ENCODE measurements at regions not wholly inside any gene's neighbourhood (a gene's known extent, or its start where the extent isn't known, plus 50 kb on each side); places are given as distances from the start of the nearest gene placed in this dataset.

DNA sequence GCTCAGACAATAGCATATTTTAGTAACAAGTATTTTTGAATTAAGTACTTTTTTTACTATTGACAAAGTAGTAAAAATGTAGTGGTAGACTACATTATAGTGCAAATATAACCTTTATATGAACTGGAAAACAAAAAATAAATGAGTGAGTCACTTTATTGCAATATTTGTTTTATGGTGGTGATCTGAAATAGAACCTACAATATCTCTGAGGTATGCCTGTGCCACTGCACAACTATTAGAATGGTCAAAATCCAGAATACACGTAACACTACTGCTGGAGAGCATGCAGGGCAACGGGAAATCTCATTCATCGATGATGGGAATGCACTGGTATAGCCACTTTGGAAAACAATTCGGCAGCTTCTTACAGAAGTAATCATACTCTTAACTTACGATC, 349.0 kb upstream of the NCAM2 start:
- no peak for DNase-seq (ENCODE audit: low read depth)

DNA sequence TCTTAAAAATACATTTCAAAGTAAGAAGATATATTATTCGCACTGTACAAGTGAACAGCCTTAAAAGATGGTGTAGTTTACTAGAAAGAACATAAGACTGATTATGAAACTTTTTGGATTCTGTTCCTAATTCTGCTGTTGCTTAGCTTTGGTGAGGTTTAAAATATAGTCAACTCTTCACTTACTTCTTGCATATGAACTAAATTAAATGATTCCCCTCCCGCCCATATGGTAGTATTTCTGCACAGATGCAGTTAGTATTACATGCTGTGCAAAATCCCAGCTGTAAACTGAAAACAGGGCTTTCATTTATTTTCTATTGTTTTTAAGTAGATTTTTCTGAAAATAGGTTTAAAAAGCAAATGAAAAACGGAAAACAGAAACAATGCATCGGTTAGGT, 345.4 kb upstream of the NCAM2 start:
- no peak for DNase-seq (ENCODE audit: low read depth)

DNA sequence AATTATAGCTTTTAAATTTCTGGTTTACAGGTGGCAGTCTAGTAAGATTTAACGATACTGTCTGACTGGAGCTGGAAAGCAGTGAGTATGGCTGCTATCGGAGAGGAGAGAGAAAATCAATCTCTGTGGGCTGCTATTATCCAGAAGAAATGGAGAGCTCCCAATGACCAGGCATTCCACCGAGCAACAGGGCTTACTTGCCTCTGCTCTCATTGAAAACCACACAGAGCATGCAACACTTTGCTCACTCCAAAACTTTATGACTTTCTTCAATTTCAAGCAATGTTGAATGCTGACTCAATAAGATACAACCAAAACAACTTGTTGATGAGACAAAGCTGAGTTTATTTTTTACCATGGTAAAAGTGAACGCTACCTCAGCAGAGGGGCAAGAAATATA, 337.0 kb upstream of the NCAM2 start:
- no peak for DNase-seq (ENCODE audit: low read depth)

DNA sequence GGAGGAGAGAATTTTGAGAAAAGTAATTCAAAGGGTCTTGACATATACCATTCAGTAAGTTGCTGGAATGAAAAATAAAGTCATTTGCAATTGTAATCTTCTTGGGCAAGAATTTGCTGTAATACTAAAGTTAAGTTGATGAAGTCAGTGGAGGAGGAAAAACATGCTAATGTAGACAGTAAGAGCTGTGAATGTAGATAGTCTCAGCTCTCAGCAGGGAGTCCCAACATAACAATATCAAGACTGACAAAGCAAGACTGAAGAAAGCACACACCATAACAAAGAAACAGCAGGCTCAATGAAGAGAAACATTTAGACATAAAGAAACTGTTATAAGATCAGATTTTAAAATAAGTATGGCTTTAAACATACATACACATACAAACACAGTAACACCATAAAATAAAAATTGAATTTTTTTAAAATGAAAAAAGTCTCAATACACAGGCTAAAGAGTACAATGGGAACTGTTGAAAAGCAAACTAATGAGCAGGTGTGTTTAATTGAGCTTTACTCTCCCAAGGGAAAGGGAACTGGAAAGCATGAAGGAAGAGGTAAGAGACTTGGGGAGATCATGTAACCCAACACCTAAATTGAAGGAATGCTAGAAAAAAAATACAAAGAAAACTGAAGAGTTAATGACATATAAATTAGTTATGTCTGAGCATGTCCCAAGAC, 336.3 kb upstream of the NCAM2 start:
- no peak for DNase-seq (ENCODE audit: low read depth)

DNA sequence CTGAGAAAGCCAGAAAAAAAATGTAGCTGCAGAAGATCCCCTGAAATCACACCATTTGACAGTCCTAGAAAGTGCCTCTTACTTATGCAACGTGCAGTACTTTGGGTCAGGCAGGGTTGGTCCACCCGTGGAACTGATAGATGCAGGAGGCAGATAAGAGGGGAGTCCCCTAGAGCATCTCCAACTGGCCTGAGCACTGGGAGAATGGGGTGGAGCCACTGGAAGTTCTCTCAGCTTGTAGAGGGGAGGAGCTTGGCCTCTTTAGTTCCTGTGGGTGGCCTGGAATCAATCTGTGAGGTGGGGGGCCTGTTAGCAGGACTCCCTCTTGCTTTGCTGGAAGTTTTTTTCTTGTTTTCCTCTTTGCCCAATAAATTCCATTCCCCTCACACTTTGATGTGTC, 335.7 kb upstream of the NCAM2 start:
- DNase-seq (ENCODE audit: low read depth): no peak

DNA sequence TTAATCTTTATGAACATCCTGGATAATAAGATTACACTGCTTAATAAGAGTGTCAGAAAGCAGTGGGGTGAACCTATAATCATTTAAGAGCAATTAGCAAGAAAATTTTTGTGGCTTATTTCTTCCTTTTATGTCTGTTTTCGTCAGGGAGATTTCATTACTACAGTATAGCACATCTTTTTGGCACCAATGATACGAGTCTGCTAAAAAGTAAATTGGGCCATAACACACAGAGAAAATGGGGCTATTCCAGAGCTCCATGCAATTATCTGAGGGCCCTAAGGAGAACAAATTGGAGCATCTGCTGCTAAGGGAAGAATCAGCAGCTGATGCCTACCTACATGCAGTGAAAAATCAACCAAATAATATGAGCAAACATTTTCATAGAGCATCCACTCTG, 330.3 kb upstream of the NCAM2 start:
- DNase-seq (ENCODE audit: low read depth): no peak

DNA sequence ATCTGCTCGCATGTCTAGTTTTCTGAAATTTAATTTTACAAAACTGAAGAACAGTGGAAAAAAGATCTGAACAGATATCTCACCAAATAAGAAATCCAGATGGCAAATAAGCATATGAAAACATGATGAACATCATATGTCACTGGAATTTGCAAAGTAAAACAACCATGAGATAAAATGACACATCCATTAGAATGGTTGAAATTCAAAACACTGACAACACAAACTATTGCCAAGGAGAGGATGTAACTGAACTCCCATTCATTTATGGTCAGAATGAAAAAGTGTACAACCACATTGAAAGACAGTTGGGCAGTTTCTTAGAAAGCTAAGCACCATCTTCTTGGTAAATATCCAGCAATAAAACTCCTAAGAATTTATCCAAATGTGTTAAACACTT, 312.7 kb upstream of the NCAM2 start:
- no peak for DNase-seq (ENCODE audit: low read depth)

DNA sequence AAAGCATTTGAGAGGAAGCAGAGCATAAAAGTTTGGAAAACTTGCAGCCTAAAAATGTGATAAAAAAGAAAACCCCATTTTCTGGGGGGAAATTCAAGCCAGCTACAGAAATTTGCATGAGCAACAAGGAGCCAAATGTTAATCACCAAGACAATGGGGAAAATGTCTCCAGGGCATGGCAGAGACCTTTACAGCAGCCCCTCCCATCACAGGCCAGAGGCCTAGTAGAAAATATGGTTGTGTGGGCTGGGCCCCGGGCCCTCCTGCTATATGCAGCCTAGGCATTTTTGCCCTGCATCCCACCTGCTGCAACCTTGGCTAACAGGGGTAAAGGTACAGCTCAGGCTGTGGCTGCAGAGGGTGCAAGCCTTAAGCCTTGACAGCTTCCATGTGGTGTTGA, 299.6 kb upstream of the NCAM2 start:
- no peak for DNase-seq (ENCODE audit: low read depth)

DNA sequence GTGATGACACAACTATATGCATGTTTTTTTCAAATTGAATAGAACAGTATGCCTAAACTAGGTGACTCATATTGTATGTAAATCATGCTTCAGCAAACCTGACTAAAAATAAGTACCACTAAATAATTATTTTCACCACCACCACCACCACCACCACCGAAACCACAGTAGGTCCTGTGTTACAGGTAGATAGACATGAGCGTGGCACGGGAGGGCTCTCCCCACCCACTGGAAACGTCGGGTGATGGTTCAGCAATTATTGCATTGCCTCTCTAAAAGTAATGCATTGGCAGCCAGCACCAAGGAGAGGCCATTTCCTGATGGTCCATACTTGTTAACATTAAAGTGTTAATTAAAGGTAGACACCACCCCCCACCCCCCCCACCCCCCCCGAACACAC, 297.0 kb upstream of the NCAM2 start:
- DNase-seq (ENCODE audit: low read depth): no peak

DNA sequence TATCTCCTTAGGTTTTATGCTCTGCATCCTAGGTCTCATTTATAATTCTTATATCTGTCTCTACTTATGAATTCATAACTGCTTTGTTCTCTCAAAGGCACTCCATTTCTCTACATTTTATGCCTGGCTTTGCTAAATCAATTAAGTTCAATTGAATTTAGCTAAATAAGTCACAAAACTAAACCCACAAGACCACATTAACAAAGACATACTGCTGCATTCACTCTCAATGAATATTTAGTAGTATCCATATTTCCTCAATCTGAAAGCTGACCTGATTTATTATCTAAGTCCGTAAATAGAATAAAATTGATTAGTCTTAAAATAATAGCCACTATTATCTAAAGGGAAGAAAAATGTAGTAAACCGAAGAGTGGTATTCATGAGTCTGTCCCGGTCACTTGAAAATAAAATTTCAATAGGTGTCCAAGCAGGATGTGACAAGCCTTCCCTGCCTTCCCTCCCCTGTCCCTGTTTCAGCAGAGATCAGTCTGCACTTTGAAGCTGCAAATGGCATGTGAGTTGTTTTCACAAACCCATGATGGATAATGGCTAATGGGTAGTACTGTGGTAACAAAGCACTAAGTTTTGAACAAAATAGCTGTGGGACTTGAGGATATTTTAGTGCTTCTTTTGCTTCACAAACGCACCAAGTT, 295.0 kb upstream of the NCAM2 start:
- no peak for DNase-seq (ENCODE audit: low read depth)

DNA sequence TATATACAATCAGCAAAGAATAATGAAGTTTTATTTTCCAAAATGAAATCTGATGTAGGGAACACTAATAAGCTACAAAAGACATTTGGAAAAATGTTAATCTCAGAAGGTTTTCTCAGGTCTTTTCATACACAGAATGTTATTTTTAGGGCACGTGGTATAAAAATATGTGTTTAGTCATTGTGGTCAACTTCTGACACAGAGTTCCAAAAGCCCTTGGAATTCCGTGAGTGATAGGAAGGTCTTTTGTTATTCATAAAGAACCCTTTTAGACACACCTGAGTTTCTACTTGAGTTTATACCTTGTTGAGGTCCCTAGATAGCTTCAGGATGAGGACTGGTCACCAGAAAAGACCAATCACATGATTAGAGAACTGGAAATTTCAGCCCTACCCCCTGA, 277.6 kb upstream of the NCAM2 start:
- no peak for DNase-seq (ENCODE audit: low read depth)

DNA sequence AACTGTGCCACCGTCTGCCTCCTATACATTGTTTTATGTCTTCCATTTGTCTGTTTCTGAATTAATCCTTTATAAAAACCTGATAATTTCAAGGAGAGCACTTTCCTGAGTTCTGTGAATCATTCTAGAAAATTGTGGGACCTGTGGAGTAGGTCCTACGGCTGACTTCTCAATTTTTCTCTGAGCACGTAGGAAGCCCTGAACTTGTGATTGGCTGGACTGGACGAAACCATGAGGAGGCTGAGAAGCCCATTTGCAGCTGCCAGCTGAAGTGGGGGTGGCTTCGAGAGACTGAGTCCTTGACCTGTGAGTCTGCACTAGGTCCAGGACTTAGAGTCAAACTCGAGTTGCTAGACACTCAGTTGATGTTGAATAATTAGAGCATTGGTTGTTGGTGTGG, 277.1 kb upstream of the NCAM2 start:
- no peak for DNase-seq (ENCODE audit: low read depth)

DNA sequence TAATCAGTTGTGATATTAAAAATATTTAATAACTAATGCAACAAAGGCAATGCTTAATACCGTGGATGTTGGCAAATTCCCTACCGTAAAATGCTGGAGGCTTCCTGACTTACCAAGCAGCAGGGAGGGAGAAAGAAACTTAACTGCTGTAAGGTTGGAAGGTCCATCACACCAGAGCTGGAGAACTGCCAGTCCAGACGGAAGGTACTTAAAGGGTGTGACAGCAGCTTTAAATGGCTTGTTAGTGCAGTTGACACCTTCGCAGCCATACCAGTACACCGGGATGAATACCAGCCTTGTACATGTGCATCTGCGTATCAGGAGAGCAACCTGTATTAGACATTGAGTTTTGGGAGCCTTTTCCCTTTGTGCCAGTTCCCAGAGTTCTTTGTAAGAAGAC, 269.5 kb upstream of the NCAM2 start:
- DNase-seq (ENCODE audit: low read depth): no peak

DNA sequence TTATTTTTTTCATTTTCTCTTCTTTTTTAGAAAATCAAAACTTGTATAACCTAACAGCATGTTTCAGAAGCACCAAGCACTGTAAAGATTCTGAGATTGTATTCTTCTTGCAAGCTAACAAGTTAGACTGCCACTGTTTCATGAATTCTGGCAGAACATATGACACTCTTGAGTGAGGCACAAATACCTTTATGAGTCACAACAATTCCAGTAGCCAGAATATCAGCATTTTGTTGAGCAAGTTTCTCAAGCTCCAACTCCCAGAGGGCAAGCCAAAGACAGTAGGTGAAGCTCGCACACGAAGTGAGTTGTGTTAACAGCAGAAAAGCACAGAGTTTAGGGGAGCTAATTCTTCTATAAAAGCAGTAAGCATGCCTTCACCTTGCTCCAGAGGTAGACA, 268.8 kb upstream of the NCAM2 start:
- DNase-seq (ENCODE audit: low read depth): no peak

DNA sequence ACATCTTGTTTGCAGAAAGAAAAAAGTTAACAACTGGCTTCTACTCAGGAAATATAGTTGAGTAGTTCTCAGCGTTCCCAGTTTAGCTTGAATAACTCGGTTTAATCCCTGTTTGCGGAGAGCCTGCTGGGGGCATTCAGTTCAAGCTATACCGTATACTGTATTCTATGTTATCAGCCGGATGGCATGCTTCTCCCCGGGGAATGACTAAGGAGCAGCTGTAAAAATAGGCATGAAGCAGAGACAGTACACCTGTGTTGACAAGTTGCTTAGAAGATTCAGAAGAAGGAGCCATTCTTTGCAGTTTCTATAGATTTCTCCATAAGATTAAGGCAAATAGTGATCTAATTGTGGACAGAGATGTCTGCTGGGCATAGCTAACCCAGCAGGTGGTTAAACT, 267.8 kb upstream of the NCAM2 start:
- DNase-seq (ENCODE audit: low read depth): no peak

DNA sequence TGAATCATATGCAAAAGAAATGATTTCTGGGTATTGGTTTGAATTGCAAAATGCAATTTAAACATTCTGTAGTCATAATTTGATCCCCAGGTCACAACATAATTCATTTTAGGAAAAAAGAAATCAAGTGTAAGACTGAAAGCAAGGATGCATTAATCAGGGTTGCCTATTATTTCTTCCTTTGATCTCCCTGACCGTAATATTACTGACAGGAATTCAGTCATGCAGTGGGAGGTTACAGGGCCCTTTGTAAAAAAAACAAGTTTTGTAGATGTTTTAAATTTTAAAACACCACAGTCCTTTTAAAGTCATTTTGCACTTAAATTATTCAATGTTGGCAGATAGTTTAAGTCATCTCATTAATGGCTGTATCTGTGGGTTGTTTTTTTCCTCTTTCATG, 263.0 kb upstream of the NCAM2 start:
- DNase-seq (ENCODE audit: low read depth): no peak

DNA sequence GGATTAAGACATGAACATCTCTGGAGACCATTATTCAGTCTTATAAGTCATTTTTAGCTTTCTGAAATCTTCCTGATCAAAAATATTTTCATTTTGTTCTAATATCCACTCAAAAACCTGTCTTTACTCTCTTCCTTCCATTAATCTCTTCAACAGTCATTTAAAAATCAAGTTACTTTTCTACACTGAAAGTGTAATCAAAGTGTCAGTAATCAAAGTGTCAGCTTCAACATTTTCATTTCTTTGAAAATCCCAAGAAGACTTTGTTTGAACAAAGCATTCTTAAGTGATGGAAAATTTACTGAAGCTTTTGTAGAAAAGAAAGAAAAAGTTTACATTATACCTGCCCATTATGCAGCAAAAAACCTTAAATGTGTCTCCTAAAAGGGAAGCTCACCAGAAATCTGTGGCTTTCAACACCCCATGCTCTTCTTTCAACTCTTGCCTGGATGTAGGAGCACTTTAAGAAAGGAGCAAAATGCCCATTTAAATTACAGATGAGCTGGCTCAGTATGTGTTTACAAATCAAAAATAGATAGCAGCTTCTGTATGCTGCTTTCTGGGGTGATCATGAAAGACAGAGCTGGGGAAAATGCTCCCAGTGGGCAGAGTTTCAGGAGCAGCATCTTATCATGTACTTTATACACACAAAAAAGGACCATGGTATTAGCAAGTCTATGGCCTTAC, 260.8 kb upstream of the NCAM2 start:
- DNase-seq (ENCODE audit: low read depth): no peak

DNA sequence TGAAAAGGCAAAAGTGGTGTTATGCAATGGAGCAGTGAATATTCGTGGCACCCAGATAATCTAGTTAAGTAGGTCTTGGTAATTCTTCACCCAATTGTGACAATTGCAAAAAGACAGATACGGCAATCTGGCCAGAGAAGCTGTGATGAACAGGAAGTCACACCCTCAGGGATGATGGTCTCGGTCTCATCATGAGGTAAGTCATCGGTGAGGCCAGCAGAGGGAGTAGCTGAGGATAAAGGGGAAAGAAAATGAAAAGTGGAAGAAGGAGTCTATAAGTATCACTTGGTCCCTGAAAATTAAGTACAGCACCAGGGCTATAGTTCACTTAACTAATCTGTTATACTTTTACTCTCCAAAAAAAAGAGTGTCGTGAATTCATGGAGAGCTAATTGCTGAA, 258.8 kb upstream of the NCAM2 start:
- DNase-seq (ENCODE audit: low read depth): no peak

DNA sequence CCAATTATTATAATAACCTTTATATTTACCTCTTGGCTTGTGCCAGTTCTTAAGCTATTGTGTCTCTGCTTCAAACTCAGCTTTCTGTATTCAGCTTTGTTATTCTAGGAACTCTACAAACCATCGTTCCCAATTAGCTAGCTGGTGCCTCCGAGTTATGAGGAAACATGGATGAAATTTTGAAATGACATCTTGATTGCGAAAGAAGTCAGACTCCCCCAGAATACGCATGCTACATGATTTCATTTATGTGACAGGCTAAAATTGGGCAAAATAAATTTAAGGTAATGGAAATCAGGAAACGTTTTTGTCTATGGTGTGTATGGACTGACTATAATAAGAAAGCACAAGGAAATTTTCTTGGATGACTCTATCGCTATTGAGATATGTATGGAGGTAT, 256.8 kb upstream of the NCAM2 start:
- no peak for DNase-seq (ENCODE audit: low read depth)

DNA sequence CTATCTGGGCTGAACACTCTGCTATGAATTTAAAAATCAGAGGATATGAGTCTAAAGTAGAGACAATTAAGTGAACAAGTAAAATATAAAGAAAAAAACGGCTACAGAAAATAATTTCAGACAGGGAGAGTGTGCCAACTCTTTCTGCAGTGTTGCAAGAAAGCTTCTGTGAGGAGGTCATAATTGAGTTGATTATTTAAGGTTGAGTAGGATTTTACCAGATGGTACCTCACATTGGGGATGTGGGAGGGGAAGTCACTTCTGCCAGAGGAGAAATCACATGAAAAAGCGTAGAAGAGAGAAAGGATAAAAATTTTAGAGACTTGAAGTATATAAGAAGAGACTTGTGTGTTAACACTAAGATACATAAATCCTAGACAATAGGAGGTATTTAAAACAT, 238.0 kb upstream of the NCAM2 start:
- no peak for DNase-seq (ENCODE audit: low read depth)

DNA sequence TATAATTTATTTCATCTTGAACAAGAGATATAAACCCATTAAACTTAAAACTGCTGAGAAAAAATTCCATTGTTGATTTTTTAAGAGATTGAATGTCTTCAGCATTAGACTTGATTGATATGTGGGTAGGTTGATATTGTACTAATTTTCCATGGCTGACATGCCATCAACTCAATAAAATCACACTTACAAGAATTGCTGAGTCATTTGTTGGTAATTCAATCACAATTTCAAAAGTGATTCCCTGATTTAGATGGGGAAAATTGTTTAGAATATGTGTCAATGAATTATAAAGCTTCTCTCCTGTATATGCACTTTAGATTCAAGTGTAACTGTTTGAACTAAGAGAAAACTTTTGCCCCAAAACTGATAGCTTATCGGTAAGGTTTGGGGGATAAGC, 223.5 kb upstream of the NCAM2 start:
- no peak for DNase-seq (ENCODE audit: low read depth)

DNA sequence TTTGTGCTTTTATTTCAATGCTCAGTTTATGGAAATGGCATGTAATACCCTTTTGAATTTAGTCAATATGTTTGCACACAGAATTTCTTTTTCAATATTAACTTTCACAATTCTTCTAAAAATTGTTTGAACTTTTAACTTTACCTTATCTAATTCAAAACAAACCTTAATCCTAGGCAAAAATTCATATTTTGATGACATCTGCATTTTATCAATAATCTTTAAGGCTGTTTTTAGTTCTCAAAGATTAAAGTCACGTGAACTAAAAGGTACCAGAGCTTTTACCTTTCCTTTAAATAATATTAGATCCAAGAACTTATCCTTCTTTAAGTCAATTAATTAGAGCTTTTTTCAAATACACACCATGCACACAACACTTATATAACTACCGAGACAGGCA, 218.9 kb upstream of the NCAM2 start:
- DNase-seq (ENCODE audit: low read depth): no peak

DNA sequence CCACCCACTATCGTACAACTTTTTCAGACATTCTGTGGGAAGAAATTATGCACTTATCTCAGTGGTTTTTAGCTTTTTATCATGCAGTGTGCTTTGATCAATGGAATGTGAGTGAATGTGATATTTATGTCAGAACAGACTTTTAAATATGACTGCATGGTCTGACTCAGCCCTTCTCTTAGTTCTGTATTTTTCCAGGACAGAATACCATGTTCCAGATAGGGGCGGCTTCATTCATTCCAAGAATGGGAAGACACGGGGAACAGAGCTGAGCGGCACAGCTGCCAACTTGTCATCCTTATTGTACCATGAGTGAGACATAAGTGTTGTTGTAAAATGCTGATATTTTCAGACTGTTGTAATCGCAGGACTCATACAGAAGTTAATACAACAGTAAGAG, 214.6 kb upstream of the NCAM2 start:
- no peak for DNase-seq (ENCODE audit: low read depth)
